Activated CD8-positive, alpha-beta T cell treated with anti-CD3 and anti-CD28 coated beads, Interleukin-2, amount 10 ng/mL, durations not matched to agents 7 days and 5 days (primary cell): ENCODE measurements at regions not wholly inside any gene's neighbourhood (a gene's known extent, or its start where the extent isn't known, plus 50 kb on each side); places are given as distances from the start of the nearest gene placed in this dataset.
A peak's percentile ranks its signal among the peaks of the same experiment; 100 is the strongest.

Experiments used
- ATAC-seq: fragments of 150-1000 bp; cut with Tn5 transposase; one replicate; pipeline ENCODE4 v1.10.0; 2021; ENCODE audit warnings: moderate library complexity
- CTCF ChIA-PET: fragments of 350-600 bp; sonication (Branson Sonifier 250); formaldehyde crosslinking; loops from one replicate; lab custom pipeline; 2021; ENCODE audit warnings: antibody characterized with exemption; lab: Charles Lee
- POLR2A ChIA-PET: fragments of 350-600 bp; sonication (Branson Sonifier 250); formaldehyde crosslinking; loops from one replicate; lab custom pipeline; 2021; ENCODE audit warnings: antibody characterized with exemption; lab: Charles Lee
- DNase-seq: peaks from one replicate; pipeline ENCODE4 v3.0.0-alpha.2; 2020
- H3K27ac Mint-ChIP-seq: one replicate; pipeline ENCODE4 v1.8.0; 2021; ENCODE audit warnings: mild to moderate bottlenecking, mixed read lengths
- H3K27me3 Mint-ChIP-seq: one replicate; pipeline ENCODE4 v1.8.0; 2021; ENCODE audit warnings: low read depth, mixed read lengths
- H3K36me3 Mint-ChIP-seq: one replicate; pipeline ENCODE4 v1.8.0; 2021; ENCODE audit warnings: low read depth, mixed read lengths
- H3K4me1 Mint-ChIP-seq: one replicate; pipeline ENCODE4 v1.8.0; 2021; ENCODE audit warnings: low read depth, mixed read lengths
- H3K4me3 Mint-ChIP-seq: one replicate; pipeline ENCODE4 v1.8.0; 2021; ENCODE audit warnings: mild to moderate bottlenecking, mixed read lengths
- H3K9me3 Mint-ChIP-seq: one replicate; pipeline ENCODE4 v1.8.0; 2022; ENCODE audit warnings: mixed read lengths; ENCODE audit not compliant: insufficient read depth

GRCh38 chr11:135075740-135076139, 663.7 kb upstream of the B3GAT1 start:
- Mint-ChIP-seq H3K36me3 (no peaks in the 10 kb centered on the region), H3K27ac (no peak overlapping the region), H3K4me3 (no peak overlapping the region), H3K4me1 (no peaks in the 10 kb centered on the region), H3K9me3 (no peaks in the 10 kb centered on the region), H3K27me3 (no peaks in the 10 kb centered on the region)
- ChIA-PET POLR2A (no interaction called here), CTCF (interaction anchor here (1.3 kb wide), 1 partner anchor 59 kb away, joined by 3 read pairs; no protein-coding TSS in a partner anchor)
- DNase-seq (peak; percentile 73), ATAC-seq (peak; percentile 51)

- no peaks in the 10 kb centered on the region for H3K4me1 Mint-ChIP-seq
- ChIA-PET CTCF (no interaction called here), POLR2A (no interaction called here)
- no peaks in the 10 kb centered on the region for H3K27me3 Mint-ChIP-seq
- H3K36me3 Mint-ChIP-seq = no peaks in the 10 kb centered on the region
- DNase-seq (no peak), ATAC-seq (no peak)
- H3K27ac Mint-ChIP-seq = no peak overlapping the region
- H3K9me3 Mint-ChIP-seq = no peaks in the 10 kb centered on the region
- no peak overlapping the region for H3K4me3 Mint-ChIP-seq
These were observed 662.5 kb upstream of the B3GAT1 start for GRCh38 chr11:135074397-135074998.

GRCh38 chr11:135073870-135074269, 661.8 kb upstream of the B3GAT1 start:
- DNase-seq (no peak), ATAC-seq (no peak)
- POLR2A ChIA-PET = no interaction called here
- CTCF ChIA-PET = no interaction called here
- Mint-ChIP-seq H3K9me3 (no peaks in the 10 kb centered on the region), H3K4me1 (no peaks in the 10 kb centered on the region), H3K27ac (no peak overlapping the region), H3K27me3 (no peaks in the 10 kb centered on the region), H3K4me3 (no peak overlapping the region), H3K36me3 (no peaks in the 10 kb centered on the region)

GRCh38 chr11:135073381-135073780, 661.3 kb upstream of the B3GAT1 start:
- POLR2A ChIA-PET = no interaction called here

GRCh38 chr11:135069890-135070289, 657.8 kb upstream of the B3GAT1 start:
- ChIA-PET CTCF (no interaction called here), POLR2A (no interaction called here)
- no peak overlapping the region for H3K4me3 Mint-ChIP-seq
- H3K27me3 Mint-ChIP-seq = no peaks in the 10 kb centered on the region
- no peaks in the 10 kb centered on the region for H3K36me3 Mint-ChIP-seq
- no peak overlapping the region for H3K27ac Mint-ChIP-seq
- H3K9me3 Mint-ChIP-seq = no peaks in the 10 kb centered on the region
- ATAC-seq (no peak), DNase-seq (no peak)
- no peaks in the 10 kb centered on the region for H3K4me1 Mint-ChIP-seq

More at GRCh38 chr11:135073381-135073780, 661.3 kb upstream of the B3GAT1 start:
- H3K4me3 Mint-ChIP-seq = no peak overlapping the region
- CTCF ChIA-PET = no interaction called here
- H3K4me1 Mint-ChIP-seq = no peaks in the 10 kb centered on the region
- no peaks in the 10 kb centered on the region for H3K9me3 Mint-ChIP-seq
- H3K36me3 Mint-ChIP-seq = no peaks in the 10 kb centered on the region
- no peaks in the 10 kb centered on the region for H3K27me3 Mint-ChIP-seq
- ATAC-seq (no peak), DNase-seq (no peak)
- no peak overlapping the region for H3K27ac Mint-ChIP-seq

GRCh38 chr11:135069063-135069462, 657.0 kb upstream of the B3GAT1 start:
- Mint-ChIP-seq H3K4me1 (no peaks in the 10 kb centered on the region), H3K27ac (no peak overlapping the region), H3K36me3 (no peaks in the 10 kb centered on the region), H3K9me3 (no peaks in the 10 kb centered on the region), H3K27me3 (no peaks in the 10 kb centered on the region), H3K4me3 (no peak overlapping the region)
- ChIA-PET CTCF (no interaction called here), POLR2A (no interaction called here)
- ATAC-seq (no peak), DNase-seq (no peak)

GRCh38 chr11:135062994-135063393, 651.0 kb upstream of the B3GAT1 start:
- Mint-ChIP-seq H3K27ac (no peak overlapping the region), H3K4me1 (no peaks in the 10 kb centered on the region), H3K36me3 (no peaks in the 10 kb centered on the region), H3K4me3 (no peak overlapping the region), H3K9me3 (peaks cover 4% of the 10 kb centered on the region), H3K27me3 (no peaks in the 10 kb centered on the region)
- no peak for DNase-seq
- ChIA-PET POLR2A (no interaction called here), CTCF (no interaction called here)
- ATAC-seq = no peak

GRCh38 chr11:135061166-135061565, 649.1 kb upstream of the B3GAT1 start:
- ChIA-PET CTCF (no interaction called here), POLR2A (no interaction called here)
- no peak for DNase-seq
- Mint-ChIP-seq H3K4me1 (no peaks in the 10 kb centered on the region), H3K27me3 (no peaks in the 10 kb centered on the region), H3K9me3 (peaks cover 4% of the 10 kb centered on the region), H3K36me3 (no peaks in the 10 kb centered on the region), H3K27ac (no peak overlapping the region), H3K4me3 (no peak overlapping the region)
- ATAC-seq = no peak

- H3K4me3 Mint-ChIP-seq = no peak overlapping the region
- no peaks in the 10 kb centered on the region for H3K4me1 Mint-ChIP-seq
- no peaks in the 10 kb centered on the region for H3K27me3 Mint-ChIP-seq
- ChIA-PET CTCF (no interaction called here), POLR2A (no interaction called here)
- ATAC-seq (no peak), DNase-seq (no peak)
- H3K27ac Mint-ChIP-seq = no peak overlapping the region
- no peaks in the 10 kb centered on the region for H3K36me3 Mint-ChIP-seq
- no peaks in the 10 kb centered on the region for H3K9me3 Mint-ChIP-seq
These were observed 634.9 kb upstream of the B3GAT1 start for GRCh38 chr11:135046986-135047385.

GRCh38 chr11:135046556-135046955, 634.5 kb upstream of the B3GAT1 start:
- H3K9me3 Mint-ChIP-seq = no peaks in the 10 kb centered on the region
- H3K27ac Mint-ChIP-seq = no peak overlapping the region
- no peaks in the 10 kb centered on the region for H3K27me3 Mint-ChIP-seq
- ChIA-PET POLR2A (no interaction called here), CTCF (no interaction called here)
- H3K4me3 Mint-ChIP-seq = no peak overlapping the region
- H3K36me3 Mint-ChIP-seq = no peaks in the 10 kb centered on the region
- ATAC-seq = no peak
- H3K4me1 Mint-ChIP-seq = no peaks in the 10 kb centered on the region
- DNase-seq = no peak

- Mint-ChIP-seq H3K27ac (no peak overlapping the region), H3K36me3 (no peaks in the 10 kb centered on the region), H3K27me3 (no peaks in the 10 kb centered on the region), H3K4me3 (no peak overlapping the region), H3K4me1 (no peaks in the 10 kb centered on the region), H3K9me3 (no peaks in the 10 kb centered on the region)
- no peak for DNase-seq
- POLR2A ChIA-PET = no interaction called here
- no peak for ATAC-seq
- CTCF ChIA-PET = no interaction called here
These were observed 631.4 kb upstream of the B3GAT1 start for GRCh38 chr11:135043434-135043833.

- no peaks in the 10 kb centered on the region for H3K9me3 Mint-ChIP-seq
- CTCF ChIA-PET = no interaction called here
- POLR2A ChIA-PET = no interaction called here
- H3K4me1 Mint-ChIP-seq = no peaks in the 10 kb centered on the region
- no peak overlapping the region for H3K4me3 Mint-ChIP-seq
- DNase-seq (no peak), ATAC-seq (no peak)
- H3K27ac Mint-ChIP-seq = no peak overlapping the region
- H3K36me3 Mint-ChIP-seq = no peaks in the 10 kb centered on the region
- H3K27me3 Mint-ChIP-seq = no peaks in the 10 kb centered on the region
These were observed 625.8 kb upstream of the B3GAT1 start for GRCh38 chr11:135037828-135038227.
